ENCODE measurements at regions not wholly inside any gene's neighbourhood (a gene's known extent, or its start where the extent isn't known, plus 50 kb on each side); places are given as distances from the start of the nearest gene placed in this dataset.
"Not testable (repeated sequence)": the region's sequence is repeated elsewhere in the genome, so short reads cannot be mapped to it uniquely, and the experiment has no call there.

GRCh38 chr7:48992816-48993215 is 68.5 kb downstream of the CDC14C start:
- DNase-seq, result no peak

GRCh38 chr7:49001610-49002033 is 77.3 kb downstream of the CDC14C start:
- DNase-seq, result no peak

- no peak for DNase-seq
Measured at GRCh38 chr7:49010717-49011116, 86.4 kb downstream of the CDC14C start.

- no peak for DNase-seq
Measured at GRCh38 chr7:49014870-49015269, 90.5 kb downstream of the CDC14C start.

GRCh38 chr7:49020145-49020544 is 95.8 kb downstream of the CDC14C start:
- no peak for DNase-seq

GRCh38 chr7:49022448-49022847 is 98.1 kb downstream of the CDC14C start:
- DNase-seq, result no peak

GRCh38 chr7:49023345-49024328 is 99.3 kb downstream of the CDC14C start:
- DNase-seq, result no peak

- no peak for DNase-seq
Measured at GRCh38 chr7:49030221-49030620, 105.9 kb downstream of the CDC14C start.

- DNase-seq, result not testable (repeated sequence)
Measured at GRCh38 chr7:49033140-49033539, 108.8 kb downstream of the CDC14C start.

- DNase-seq, result no peak
Measured at GRCh38 chr7:49037346-49038210, 113.2 kb downstream of the CDC14C start.

GRCh38 chr7:49038821-49039358 is 114.5 kb downstream of the CDC14C start:
- DNase-seq, result no peak

- no peak for DNase-seq
Measured at GRCh38 chr7:49060743-49061142, 136.4 kb downstream of the CDC14C start.

GRCh38 chr7:49074538-49074937 is 150.2 kb downstream of the CDC14C start:
- no peak for DNase-seq

- DNase-seq, result no peak
Measured at GRCh38 chr7:49080896-49081475, 156.6 kb downstream of the CDC14C start.

GRCh38 chr7:49088017-49088416 is 163.7 kb downstream of the CDC14C start:
- DNase-seq, result no peak

- no peak for DNase-seq
Measured at GRCh38 chr7:49089717-49090116, 165.4 kb downstream of the CDC14C start.

GRCh38 chr7:49091089-49091488 is 166.7 kb downstream of the CDC14C start:
- DNase-seq, result no peak

- no peak for DNase-seq
Measured at GRCh38 chr7:49091519-49091918, 167.2 kb downstream of the CDC14C start.

GRCh38 chr7:49093218-49093617 is 168.9 kb downstream of the CDC14C start:
- DNase-seq, result no peak

GRCh38 chr7:49094866-49095265 is 170.5 kb downstream of the CDC14C start:
- no peak for DNase-seq

GRCh38 chr7:49099587-49100326 is 175.4 kb downstream of the CDC14C start:
- no peak for DNase-seq

Data from amygdala (tissue), 56 donors.